SK-N-SH (cell line): ENCODE measurements at regions not wholly inside any gene's neighbourhood (a gene's known extent, or its start where the extent isn't known, plus 50 kb on each side); places are given as distances from the start of the nearest gene placed in this dataset.

Experiments used
- CTCF ChIP-seq: fragments of 200-600 bp; sonication (generic); IDR thresholded peaks from 2 replicates; pipeline ENCODE4 v1.6.1; 2017; ENCODE audit warnings: antibody characterized with exemption, mild to moderate bottlenecking, moderate library complexity
- EP300 ChIP-seq, 2 experiments: IDR thresholded peaks; 2 replicates each; pipeline versions ENCODE4 v1.4.0 to v1.6.1; 2012; ENCODE audit warnings: borderline replicate concordance in 1 of 2, low read depth in 1 of 2, low read length in 1 of 2
- EZH2phosphoT487 ChIP-seq: fragments of 200-600 bp; sonication (generic); IDR thresholded peaks from 2 replicates; pipeline ENCODE4 v1.6.1; 2017; ENCODE audit warnings: low read depth, mixed run types, mild to moderate bottlenecking, antibody characterized with exemption, moderate library complexity, borderline replicate concordance
- POLR2AphosphoS5 ChIP-seq: IDR thresholded peaks from 2 replicates; pipeline ENCODE4 v1.6.1; 2012; ENCODE audit warnings: low read depth, low read length
- REST ChIP-seq: IDR thresholded peaks from 2 replicates; pipeline ENCODE4 v1.6.1; 2012; ENCODE audit warnings: mild to moderate bottlenecking, low read depth, low read length, moderate library complexity
- SIN3A ChIP-seq: IDR thresholded peaks from 2 replicates; pipeline ENCODE4 v1.6.1; 2012; ENCODE audit warnings: low read depth, mild to moderate bottlenecking, low read length, moderate library complexity, borderline replicate concordance

- TF ChIP-seq CTCF = no peak
- no peak for TF ChIP-seq EP300 (IDR thresholded peaks at IDR 0.05; ENCODE audit: borderline replicate concordance in 1 of 2, low read depth in 1 of 2, low read length in 1 of 2)
- TF ChIP-seq SIN3A = no peak
- TF ChIP-seq EZH2phosphoT487 = no peak
- no peak for TF ChIP-seq POLR2AphosphoS5
- TF ChIP-seq REST = no peak
Observed at GRCh38 chr18:8514409-8514808, 94.8 kb upstream of the RAB12 start.
